GM12878 (cell line): ENCODE measurements at regions not wholly inside any gene's neighbourhood (a gene's known extent, or its start where the extent isn't known, plus 50 kb on each side); places are given as distances from the start of the nearest gene placed in this dataset.
A peak's percentile ranks its signal among the peaks of the same experiment; 100 is the strongest.

ENCODE experiments used
- ATAC-seq: fragments of 200-7000 bp; cut with Tn5 transposase; 3 replicates; pipeline ENCODE4 v1.9.1; 2020; ENCODE audit warnings: mild to moderate bottlenecking, moderate library complexity
- BruUV-seq: library from RNA; stranded (reverse); fragments of 400-500 nt; replicated peaks from 2 replicates; lab custom pipeline; 2021; lab: Mats Ljungman, UMichigan
- CTCF ChIA-PET: fragments of 300-600 bp; sonication (Branson Sonifier 250); formaldehyde crosslinking; extraction: SDS; loops from one replicate; lab custom pipeline; 2021; ENCODE audit warnings: inconsistent platforms; lab: Yijun Ruan, JAX
- POLR2A ChIA-PET: fragments of 350-600 bp; formaldehyde crosslinking; extraction: SDS; loops from one replicate; lab custom pipeline; 2021; ENCODE audit warnings: inconsistent platforms; lab: Charles Lee
- RAD21 ChIA-PET: fragments of 300-600 bp; sonication (Branson Sonifier 250); formaldehyde crosslinking; loops from one replicate; lab custom pipeline; 2023; ENCODE audit warnings: antibody characterized with exemption; ENCODE audit not compliant: unreplicated experiment; lab: Charles Lee
- SMC1A ChIA-PET: fragments of 300-600 bp; sonication (Branson Sonifier 250); formaldehyde crosslinking; loops from one replicate; lab custom pipeline; 2023; ENCODE audit not compliant: unreplicated experiment, uncharacterized antibody; lab: Charles Lee
- DNase-seq: peaks from one replicate; pipeline ENCODE4 v3.0.0-alpha.2; 2011; ENCODE audit warnings: low read depth, low spot score
- FAIRE-seq: peaks from 3 replicates; lab custom pipeline; 2011; peaks lifted over from hg19 to GRCh38; lab: Jason Lieb, UNC
- H2AFZ ChIP-seq: 2 replicates; pipeline ENCODE4 v1.6.0; 2011; ENCODE audit warnings: low read depth, low read length, control low read depth; ENCODE audit not compliant: control insufficient read depth
- H3K27ac ChIP-seq: 2 replicates; pipeline ENCODE4 v1.5.1; 2011; ENCODE audit warnings: control low read depth; ENCODE audit not compliant: control insufficient read depth, insufficient read depth
- H3K27me3 ChIP-seq, 2 experiments: replicated peaks in 1 of 2; 2 replicates each; pipeline versions ENCODE4 v1.6.0 to v1.6.1; 2011; ENCODE audit warnings: low read length in 1 of 2; ENCODE audit not compliant: control insufficient read depth in 2 of 2, insufficient read depth in 2 of 2
- H3K36me3 ChIP-seq, 2 experiments: 2 replicates each; pipeline ENCODE4 v1.5.1; 2011; ENCODE audit warnings: low read length in 1 of 2; ENCODE audit not compliant: control insufficient read depth in 2 of 2, insufficient read depth in 2 of 2
- H3K4me1 ChIP-seq: 2 replicates; pipeline ENCODE4 v1.6.1; 2011; ENCODE audit warnings: mild to moderate bottlenecking, low read length, moderate library complexity, mixed read lengths; ENCODE audit not compliant: control insufficient read depth, insufficient read depth
- H3K4me2 ChIP-seq: 2 replicates; pipeline ENCODE4 v1.6.0; 2011; ENCODE audit warnings: control low read depth; ENCODE audit not compliant: control insufficient read depth, insufficient read depth
- H3K4me3 ChIP-seq: fragments of 200-600 bp; sonication (generic); 2 replicates; pipeline ENCODE4 v1.5.1; 2016
- H3K79me2 ChIP-seq: 2 replicates; pipeline ENCODE4 v1.6.0; 2011; ENCODE audit warnings: low read length; ENCODE audit not compliant: control insufficient read depth, insufficient read depth
- H3K9ac ChIP-seq: 2 replicates; pipeline ENCODE4 v1.8.0; 2011; ENCODE audit warnings: low read length, control low read depth, mixed read lengths; ENCODE audit not compliant: control insufficient read depth, insufficient read depth
- H3K9me3 ChIP-seq: replicated peaks from 3 replicates; pipeline ENCODE4 v1.5.1; 2011; ENCODE audit warnings: mild to moderate bottlenecking, low read length; ENCODE audit not compliant: control insufficient read depth, insufficient read depth
- H4K20me1 ChIP-seq: 2 replicates; pipeline ENCODE4 v1.6.0; 2011; ENCODE audit not compliant: control insufficient read depth, insufficient read depth
- NFIC ChIP-seq: IDR thresholded peaks from 2 replicates; pipeline ENCODE4 v1.6.1; 2012; ENCODE audit warnings: low read depth, mild to moderate bottlenecking, inconsistent platforms, low read length, moderate library complexity
- NFYA ChIP-seq: IDR thresholded peaks from 2 replicates; pipeline ENCODE4 v1.6.1; 2011; ENCODE audit warnings: low read depth, mild to moderate bottlenecking, low read length, improper control_type of control experiment, borderline replicate concordance
- REST ChIP-seq: IDR thresholded peaks from 2 replicates; pipeline ENCODE4 v1.6.1; 2012; ENCODE audit warnings: mild to moderate bottlenecking, low read depth, low read length
- ZNF384 ChIP-seq: IDR thresholded peaks from 2 replicates; pipeline ENCODE4 v1.6.1; 2012; ENCODE audit warnings: low read depth, mild to moderate bottlenecking, low read length, improper control_type of control experiment, borderline replicate concordance
- WGBS: methylation state at CpG from one replicate; pipeline ENCODE4 v1.1.6; 2016; ENCODE audit warnings: low lambda C conversion rate; ENCODE audit not compliant: insufficient replicate concordance, insufficient coverage; ENCODE audit errors: missing lambda C conversion rate; 5-methylcytosine and 5-hydroxymethylcytosine counted together
- in situ Hi-C: fragments of 300-500 bp; cut with MboI; formaldehyde crosslinking; loops from 9 replicates; pipeline ENCODE4 v1.14.3; 2018; ENCODE audit warnings: mixed read lengths
- intact Hi-C: fragments of 100-400 bp; cut with micrococcal nuclease; formaldehyde crosslinking; loops from one replicate; pipeline ENCODE4 v1.14.2; 2022; ENCODE audit not compliant: unreplicated experiment
- TF ChIP-seq, protein P1 (sequence below): fragments of 450-650 bp; formaldehyde crosslinking; IDR thresholded peaks from 2 replicates; pipeline ENCODE4 v1.4.0; 2020; ENCODE audit warnings: mild to moderate bottlenecking, moderate library complexity
- TF ChIP-seq, protein P2 (sequence below): IDR thresholded peaks from 2 replicates; pipeline ENCODE4 v1.6.1; 2012; ENCODE audit warnings: low read length, inconsistent platforms

DNA sequence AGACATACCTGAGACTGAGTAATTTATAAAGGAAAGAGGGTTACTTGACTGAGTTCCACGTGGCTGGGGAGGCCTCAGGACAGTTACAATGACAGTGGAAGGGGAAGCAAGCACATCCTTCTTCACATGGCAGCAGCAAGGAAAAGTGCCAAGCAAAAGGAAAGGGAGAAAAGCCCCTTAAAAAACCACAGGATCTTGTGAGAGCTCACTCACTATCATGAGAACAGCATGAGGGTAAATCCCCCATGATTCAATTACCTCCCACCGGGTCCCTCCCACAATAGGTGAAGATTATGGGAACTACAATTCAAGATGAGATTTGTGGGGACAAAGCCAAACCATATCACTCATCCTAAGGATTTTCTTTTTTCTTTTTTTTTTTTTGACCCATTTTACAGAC lies 177.8 kb upstream of the EEA1 start (continued):
- TF ChIP-seq, protein P1, sequence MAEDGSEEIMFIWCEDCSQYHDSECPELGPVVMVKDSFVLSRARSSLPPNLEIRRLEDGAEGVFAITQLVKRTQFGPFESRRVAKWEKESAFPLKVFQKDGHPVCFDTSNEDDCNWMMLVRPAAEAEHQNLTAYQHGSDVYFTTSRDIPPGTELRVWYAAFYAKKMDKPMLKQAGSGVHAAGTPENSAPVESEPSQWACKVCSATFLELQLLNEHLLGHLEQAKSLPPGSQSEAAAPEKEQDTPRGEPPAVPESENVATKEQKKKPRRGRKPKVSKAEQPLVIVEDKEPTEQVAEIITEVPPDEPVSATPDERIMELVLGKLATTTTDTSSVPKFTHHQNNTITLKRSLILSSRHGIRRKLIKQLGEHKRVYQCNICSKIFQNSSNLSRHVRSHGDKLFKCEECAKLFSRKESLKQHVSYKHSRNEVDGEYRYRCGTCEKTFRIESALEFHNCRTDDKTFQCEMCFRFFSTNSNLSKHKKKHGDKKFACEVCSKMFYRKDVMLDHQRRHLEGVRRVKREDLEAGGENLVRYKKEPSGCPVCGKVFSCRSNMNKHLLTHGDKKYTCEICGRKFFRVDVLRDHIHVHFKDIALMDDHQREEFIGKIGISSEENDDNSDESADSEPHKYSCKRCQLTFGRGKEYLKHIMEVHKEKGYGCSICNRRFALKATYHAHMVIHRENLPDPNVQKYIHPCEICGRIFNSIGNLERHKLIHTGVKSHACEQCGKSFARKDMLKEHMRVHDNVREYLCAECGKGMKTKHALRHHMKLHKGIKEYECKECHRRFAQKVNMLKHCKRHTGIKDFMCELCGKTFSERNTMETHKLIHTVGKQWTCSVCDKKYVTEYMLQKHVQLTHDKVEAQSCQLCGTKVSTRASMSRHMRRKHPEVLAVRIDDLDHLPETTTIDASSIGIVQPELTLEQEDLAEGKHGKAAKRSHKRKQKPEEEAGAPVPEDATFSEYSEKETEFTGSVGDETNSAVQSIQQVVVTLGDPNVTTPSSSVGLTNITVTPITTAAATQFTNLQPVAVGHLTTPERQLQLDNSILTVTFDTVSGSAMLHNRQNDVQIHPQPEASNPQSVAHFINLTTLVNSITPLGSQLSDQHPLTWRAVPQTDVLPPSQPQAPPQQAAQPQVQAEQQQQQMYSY, result no peak
- TF ChIP-seq, protein P2, sequence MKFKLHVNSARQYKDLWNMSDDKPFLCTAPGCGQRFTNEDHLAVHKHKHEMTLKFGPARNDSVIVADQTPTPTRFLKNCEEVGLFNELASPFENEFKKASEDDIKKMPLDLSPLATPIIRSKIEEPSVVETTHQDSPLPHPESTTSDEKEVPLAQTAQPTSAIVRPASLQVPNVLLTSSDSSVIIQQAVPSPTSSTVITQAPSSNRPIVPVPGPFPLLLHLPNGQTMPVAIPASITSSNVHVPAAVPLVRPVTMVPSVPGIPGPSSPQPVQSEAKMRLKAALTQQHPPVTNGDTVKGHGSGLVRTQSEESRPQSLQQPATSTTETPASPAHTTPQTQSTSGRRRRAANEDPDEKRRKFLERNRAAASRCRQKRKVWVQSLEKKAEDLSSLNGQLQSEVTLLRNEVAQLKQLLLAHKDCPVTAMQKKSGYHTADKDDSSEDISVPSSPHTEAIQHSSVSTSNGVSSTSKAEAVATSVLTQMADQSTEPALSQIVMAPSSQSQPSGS, result peak; percentile 71

- no peak for FAIRE-seq
- no peak for TF ChIP-seq NFIC
- TF ChIP-seq ZNF384, result no peak
- no peak for TF ChIP-seq NFYA
- no peak for TF ChIP-seq REST
- TF ChIP-seq, protein P1, result no peak
Measured at GRCh38 chr12:93107514-93108312, 178.6 kb upstream of the EEA1 start.

More at GRCh38 chr12:93107514-93108312, 178.6 kb upstream of the EEA1 start:
- no peak overlapping the region for H3K27ac ChIP-seq
- no peaks in the 10 kb centered on the region for H3K36me3 ChIP-seq
- ATAC-seq (no peak), DNase-seq (no peak)
- POLR2A ChIA-PET, result interaction anchor here (0.7 to 3.1 kb wide), 7 partner anchors 10 to 266 kb away, joined by 3 to 25 read pairs (median 3); no protein-coding TSS in a partner anchor
- WGBS, result 90% methylated on average over 5 of the region's 5 CpGs
- H3K9ac ChIP-seq, result no peak overlapping the region
- peak overlapping the region; percentile 16; the same call in 1 of the 2 replicates for H2AFZ ChIP-seq
- in situ Hi-C loops (no loop called here), intact Hi-C loops (no loop called here)
- H3K9me3 ChIP-seq, result peaks cover 2% of the 10 kb centered on the region; the same call in 2 of the 3 replicates
- no TSS peak for BruUV-seq
- RAD21 ChIA-PET, result interaction anchor here (0.6 to 8.0 kb wide), 7 partner anchors 10 to 275 kb away, joined by 3 to 61 read pairs (median 4); no protein-coding TSS in a partner anchor
- H3K79me2 ChIP-seq, result no peaks in the 10 kb centered on the region
- no peaks in the 10 kb centered on the region for H3K27me3 ChIP-seq
- H3K4me2 ChIP-seq, result no peak overlapping the region
- H3K4me3 ChIP-seq, result no peak overlapping the region
- CTCF ChIA-PET, result interaction anchor here (1.0 to 9.4 kb wide), 6 partner anchors 10 to 312 kb away, joined by 3 to 88 read pairs (median 4); no protein-coding TSS in a partner anchor
- SMC1A ChIA-PET, result interaction anchor here (0.6 to 9.2 kb wide), 12 partner anchors 10 to 273 kb away, joined by 3 to 90 read pairs (median 4); no protein-coding TSS in a partner anchor
- peaks cover 14% of the 10 kb centered on the region for H3K4me1 ChIP-seq
- H4K20me1 ChIP-seq, result no peaks in the 10 kb centered on the region
